Activated naive CD8-positive, alpha-beta T cell treated with anti-CD3 and anti-CD28 coated beads for 36 hours (primary cell): ENCODE measurements at regions not wholly inside any gene's neighbourhood (a gene's known extent, or its start where the extent isn't known, plus 50 kb on each side); places are given as distances from the start of the nearest gene placed in this dataset.

Experiments used
- DNase-seq: peaks from one replicate; pipeline ENCODE4 v3.0.0; 2021
- H3K27ac Mint-ChIP-seq: one replicate; pipeline ENCODE4 v1.8.0; 2022; ENCODE audit warnings: mild to moderate bottlenecking, moderate library complexity, mixed read lengths
- H3K27me3 Mint-ChIP-seq: one replicate; pipeline ENCODE4 v1.8.0; 2022; ENCODE audit warnings: mild to moderate bottlenecking, mixed read lengths
- H3K36me3 Mint-ChIP-seq: one replicate; pipeline ENCODE4 v1.8.0; 2021; ENCODE audit warnings: mild to moderate bottlenecking, mixed read lengths
- H3K4me1 Mint-ChIP-seq: one replicate; pipeline ENCODE4 v1.8.0; 2021; ENCODE audit warnings: mixed read lengths
- H3K4me3 Mint-ChIP-seq: one replicate; pipeline ENCODE4 v1.8.0; 2022; ENCODE audit warnings: mild to moderate bottlenecking, moderate library complexity, mixed read lengths
- H3K9me3 Mint-ChIP-seq: one replicate; pipeline ENCODE4 v1.8.0; 2022; ENCODE audit warnings: mixed read lengths

GRCh38 chr4:173912384-173912783, 371.1 kb downstream of the FBXO8 start:
- Mint-ChIP-seq H3K27me3 (no peaks in the 10 kb centered on the region), H3K36me3 (no peaks in the 10 kb centered on the region), H3K4me3 (no peak overlapping the region), H3K9me3 (no peaks in the 10 kb centered on the region), H3K4me1 (no peaks in the 10 kb centered on the region), H3K27ac (no peak overlapping the region)
- DNase-seq: no peak

GRCh38 chr4:173910891-173911290, 372.6 kb downstream of the FBXO8 start:
- no peak overlapping the region for H3K27ac Mint-ChIP-seq
- H3K9me3 Mint-ChIP-seq: no peaks in the 10 kb centered on the region
- no peaks in the 10 kb centered on the region for H3K4me1 Mint-ChIP-seq
- H3K4me3 Mint-ChIP-seq: no peak overlapping the region
- no peaks in the 10 kb centered on the region for H3K36me3 Mint-ChIP-seq
- H3K27me3 Mint-ChIP-seq: no peaks in the 10 kb centered on the region
- no peak for DNase-seq

GRCh38 chr4:173909294-173909693, 374.2 kb downstream of the FBXO8 start:
- H3K4me1 Mint-ChIP-seq: no peaks in the 10 kb centered on the region
- H3K4me3 Mint-ChIP-seq: no peak overlapping the region
- H3K27ac Mint-ChIP-seq: no peak overlapping the region
- no peak for DNase-seq
- no peaks in the 10 kb centered on the region for H3K36me3 Mint-ChIP-seq
- no peaks in the 10 kb centered on the region for H3K9me3 Mint-ChIP-seq
- no peaks in the 10 kb centered on the region for H3K27me3 Mint-ChIP-seq

GRCh38 chr4:173899813-173900212, 369.8 kb upstream of the HAND2 start:
- H3K36me3 Mint-ChIP-seq: no peaks in the 10 kb centered on the region
- no peak for DNase-seq
- H3K4me1 Mint-ChIP-seq: no peaks in the 10 kb centered on the region
- no peak overlapping the region for H3K27ac Mint-ChIP-seq
- H3K4me3 Mint-ChIP-seq: no peak overlapping the region
- no peaks in the 10 kb centered on the region for H3K9me3 Mint-ChIP-seq
- H3K27me3 Mint-ChIP-seq: no peaks in the 10 kb centered on the region

- no peak for DNase-seq
- H3K36me3 Mint-ChIP-seq: no peaks in the 10 kb centered on the region
- H3K9me3 Mint-ChIP-seq: peaks cover 12% of the 10 kb centered on the region
- no peak overlapping the region for H3K27ac Mint-ChIP-seq
- no peaks in the 10 kb centered on the region for H3K4me1 Mint-ChIP-seq
- no peak overlapping the region for H3K4me3 Mint-ChIP-seq
- no peaks in the 10 kb centered on the region for H3K27me3 Mint-ChIP-seq
Measured at GRCh38 chr4:173891072-173891471, 361.0 kb upstream of the HAND2 start.

GRCh38 chr4:173883821-173884220, 353.8 kb upstream of the HAND2 start:
- H3K36me3 Mint-ChIP-seq: no peaks in the 10 kb centered on the region
- H3K9me3 Mint-ChIP-seq: peaks cover 13% of the 10 kb centered on the region
- H3K4me1 Mint-ChIP-seq: no peaks in the 10 kb centered on the region
- no peak for DNase-seq
- no peak overlapping the region for H3K4me3 Mint-ChIP-seq
- H3K27me3 Mint-ChIP-seq: peaks cover 5% of the 10 kb centered on the region
- H3K27ac Mint-ChIP-seq: no peak overlapping the region

- Mint-ChIP-seq H3K27ac (no peak overlapping the region), H3K27me3 (peaks cover 5% of the 10 kb centered on the region), H3K4me3 (no peak overlapping the region), H3K4me1 (no peaks in the 10 kb centered on the region), H3K36me3 (no peaks in the 10 kb centered on the region), H3K9me3 (peaks cover 1% of the 10 kb centered on the region)
- no peak for DNase-seq
Measured at GRCh38 chr4:173880897-173881296, 350.9 kb upstream of the HAND2 start.

GRCh38 chr4:173879509-173879908, 349.5 kb upstream of the HAND2 start:
- H3K27ac Mint-ChIP-seq: no peak overlapping the region
- H3K36me3 Mint-ChIP-seq: no peaks in the 10 kb centered on the region
- H3K27me3 Mint-ChIP-seq: peaks cover 5% of the 10 kb centered on the region
- no peaks in the 10 kb centered on the region for H3K4me1 Mint-ChIP-seq
- H3K4me3 Mint-ChIP-seq: no peak overlapping the region
- no peaks in the 10 kb centered on the region for H3K9me3 Mint-ChIP-seq
- DNase-seq: no peak

- Mint-ChIP-seq H3K27ac (no peak overlapping the region), H3K9me3 (no peaks in the 10 kb centered on the region), H3K27me3 (peaks cover 5% of the 10 kb centered on the region), H3K36me3 (no peaks in the 10 kb centered on the region), H3K4me1 (no peaks in the 10 kb centered on the region), H3K4me3 (no peak overlapping the region)
- no peak for DNase-seq
Measured at GRCh38 chr4:173878701-173879100, 348.7 kb upstream of the HAND2 start.

- no peaks in the 10 kb centered on the region for H3K4me1 Mint-ChIP-seq
- no peaks in the 10 kb centered on the region for H3K27me3 Mint-ChIP-seq
- no peak for DNase-seq
Measured at GRCh38 chr4:173871643-173872042, 341.6 kb upstream of the HAND2 start.

GRCh38 chr4:173866322-173867026, 336.4 kb upstream of the HAND2 start:
- Mint-ChIP-seq H3K36me3 (no peaks in the 10 kb centered on the region), H3K4me3 (no peak overlapping the region), H3K27me3 (no peaks in the 10 kb centered on the region), H3K4me1 (no peaks in the 10 kb centered on the region), H3K9me3 (peaks cover 8% of the 10 kb centered on the region), H3K27ac (no peak overlapping the region)
- no peak for DNase-seq

More at GRCh38 chr4:173871643-173872042, 341.6 kb upstream of the HAND2 start:
- Mint-ChIP-seq H3K36me3 (no peaks in the 10 kb centered on the region), H3K4me3 (no peak overlapping the region), H3K27ac (no peak overlapping the region), H3K9me3 (no peaks in the 10 kb centered on the region)

- Mint-ChIP-seq H3K9me3 (peaks cover 8% of the 10 kb centered on the region), H3K27ac (no peak overlapping the region), H3K36me3 (no peaks in the 10 kb centered on the region), H3K4me3 (no peak overlapping the region), H3K27me3 (peaks cover 5% of the 10 kb centered on the region), H3K4me1 (no peaks in the 10 kb centered on the region)
- no peak for DNase-seq
Measured at GRCh38 chr4:173862754-173863153, 332.7 kb upstream of the HAND2 start.

GRCh38 chr4:173860094-173860493, 330.1 kb upstream of the HAND2 start:
- Mint-ChIP-seq H3K4me3 (no peak overlapping the region), H3K27me3 (peaks cover 6% of the 10 kb centered on the region), H3K4me1 (no peaks in the 10 kb centered on the region), H3K27ac (no peak overlapping the region), H3K9me3 (peaks cover 8% of the 10 kb centered on the region), H3K36me3 (no peaks in the 10 kb centered on the region)
- DNase-seq: no peak

GRCh38 chr4:173859091-173859713, 329.2 kb upstream of the HAND2 start:
- H3K27ac Mint-ChIP-seq: no peak overlapping the region
- H3K27me3 Mint-ChIP-seq: peaks cover 6% of the 10 kb centered on the region
- no peaks in the 10 kb centered on the region for H3K36me3 Mint-ChIP-seq
- no peaks in the 10 kb centered on the region for H3K4me1 Mint-ChIP-seq
- no peak for DNase-seq
- H3K9me3 Mint-ChIP-seq: no peaks in the 10 kb centered on the region
- H3K4me3 Mint-ChIP-seq: no peak overlapping the region

GRCh38 chr4:173858471-173858870, 328.4 kb upstream of the HAND2 start:
- DNase-seq: no peak
- no peak overlapping the region for H3K4me3 Mint-ChIP-seq

GRCh38 chr4:173857828-173858227, 327.8 kb upstream of the HAND2 start:
- Mint-ChIP-seq H3K4me3 (no peak overlapping the region), H3K4me1 (no peaks in the 10 kb centered on the region), H3K27ac (no peak overlapping the region), H3K9me3 (no peaks in the 10 kb centered on the region), H3K27me3 (peaks cover 6% of the 10 kb centered on the region), H3K36me3 (no peaks in the 10 kb centered on the region)
- DNase-seq: no peak

More at GRCh38 chr4:173858471-173858870, 328.4 kb upstream of the HAND2 start:
- Mint-ChIP-seq H3K27ac (no peak overlapping the region), H3K36me3 (no peaks in the 10 kb centered on the region), H3K9me3 (no peaks in the 10 kb centered on the region), H3K4me1 (no peaks in the 10 kb centered on the region), H3K27me3 (peaks cover 6% of the 10 kb centered on the region)
